ENCODE measurements at regions not wholly inside any gene's neighbourhood (a gene's known extent, or its start where the extent isn't known, plus 50 kb on each side); places are given as distances from the start of the nearest gene placed in this dataset.

DNA sequence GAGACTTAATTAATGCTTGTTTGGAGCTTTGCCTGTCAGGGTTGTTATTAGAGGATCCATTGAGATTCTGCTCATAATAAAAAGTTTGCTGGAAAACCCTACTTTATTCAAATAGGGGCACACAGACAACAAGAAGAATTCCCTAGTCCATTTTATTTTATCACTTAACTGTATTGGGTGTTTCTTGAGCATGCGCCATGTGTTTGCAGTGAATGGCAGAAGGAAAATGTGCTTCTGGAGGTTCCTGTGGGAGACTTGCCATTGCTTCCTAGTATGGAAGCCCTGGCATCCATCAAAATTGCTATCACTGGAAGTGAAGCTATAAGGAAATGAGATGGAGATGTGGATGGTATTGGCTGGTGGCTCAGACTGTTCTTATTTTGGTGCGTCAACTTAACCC, 106.6 kb upstream of the GALNT18 start:
- TF ChIP-seq, protein P1, sequence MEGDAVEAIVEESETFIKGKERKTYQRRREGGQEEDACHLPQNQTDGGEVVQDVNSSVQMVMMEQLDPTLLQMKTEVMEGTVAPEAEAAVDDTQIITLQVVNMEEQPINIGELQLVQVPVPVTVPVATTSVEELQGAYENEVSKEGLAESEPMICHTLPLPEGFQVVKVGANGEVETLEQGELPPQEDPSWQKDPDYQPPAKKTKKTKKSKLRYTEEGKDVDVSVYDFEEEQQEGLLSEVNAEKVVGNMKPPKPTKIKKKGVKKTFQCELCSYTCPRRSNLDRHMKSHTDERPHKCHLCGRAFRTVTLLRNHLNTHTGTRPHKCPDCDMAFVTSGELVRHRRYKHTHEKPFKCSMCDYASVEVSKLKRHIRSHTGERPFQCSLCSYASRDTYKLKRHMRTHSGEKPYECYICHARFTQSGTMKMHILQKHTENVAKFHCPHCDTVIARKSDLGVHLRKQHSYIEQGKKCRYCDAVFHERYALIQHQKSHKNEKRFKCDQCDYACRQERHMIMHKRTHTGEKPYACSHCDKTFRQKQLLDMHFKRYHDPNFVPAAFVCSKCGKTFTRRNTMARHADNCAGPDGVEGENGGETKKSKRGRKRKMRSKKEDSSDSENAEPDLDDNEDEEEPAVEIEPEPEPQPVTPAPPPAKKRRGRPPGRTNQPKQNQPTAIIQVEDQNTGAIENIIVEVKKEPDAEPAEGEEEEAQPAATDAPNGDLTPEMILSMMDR (IDR thresholded peaks at IDR 0.05) = no peak
- TF ChIP-seq EZH2 (IDR thresholded peaks at IDR 0.05; ENCODE audit: borderline replicate concordance, insufficient read depth, low read depth, low read length, poor library complexity, severe bottlenecking) = no peak

Measured in B cell (primary cell).